ENCODE measurements at regions not wholly inside any gene's neighbourhood (a gene's known extent, or its start where the extent isn't known, plus 50 kb on each side); places are given as distances from the start of the nearest gene placed in this dataset.

DNA sequence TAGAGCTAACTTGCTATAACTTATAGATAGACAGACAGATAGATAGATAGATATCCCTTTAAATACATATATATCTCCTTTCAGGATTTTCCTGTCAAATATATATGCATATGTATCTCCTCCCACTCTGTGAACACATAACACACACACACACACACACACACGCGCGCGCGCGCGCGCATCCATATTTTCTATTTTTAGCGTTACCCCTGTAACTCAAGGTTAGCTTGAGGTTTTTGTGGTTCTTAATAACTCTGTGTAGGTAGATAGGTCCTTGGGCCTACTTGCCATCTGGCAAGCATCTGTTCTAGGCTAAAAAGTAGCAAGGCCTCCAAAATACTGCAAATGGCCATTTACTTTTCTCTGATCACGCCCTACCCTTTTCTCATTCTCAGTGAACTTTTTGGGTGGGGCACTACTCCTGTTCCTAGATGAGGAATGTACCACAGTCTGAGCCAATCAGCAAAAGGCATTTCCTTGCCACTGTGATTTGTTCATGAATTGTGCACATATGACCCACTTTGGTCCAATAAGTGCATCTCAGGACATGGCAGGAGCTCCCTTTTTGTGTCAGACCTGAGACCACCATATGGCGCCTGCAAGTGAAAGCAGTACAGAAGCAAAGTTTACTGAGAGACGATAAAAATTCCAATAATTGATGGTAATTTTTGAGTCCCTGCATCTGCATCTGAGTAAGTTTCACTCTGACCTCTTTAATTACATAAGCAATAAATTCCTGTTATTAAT is 740.5 kb upstream of the API5 start:
- H3K4me3 ChIP-seq (ENCODE audit: low read length) = no peak overlapping the region
- H3F3A ChIP-seq (ENCODE audit: insufficient read depth, low read length, poor library complexity, severe bottlenecking) = no peaks in the 10 kb centered on the region
- H3K27me3 ChIP-seq (ENCODE audit: insufficient read depth, low read depth, low read length) = no peaks in the 10 kb centered on the region
- H3K27ac ChIP-seq (ENCODE audit: low read length) = no peak overlapping the region
- H3K9ac ChIP-seq (ENCODE audit: low read length) = no peak overlapping the region
- no peak overlapping the region for H2AFZ ChIP-seq (ENCODE audit: low read depth, low read length)
- H3K4me2 ChIP-seq (ENCODE audit: low read length) = no peak overlapping the region
- H3K36me3 ChIP-seq (ENCODE audit: insufficient read depth, low read length) = no peaks in the 10 kb centered on the region
- TF ChIP-seq RAD21 (conservative IDR thresholded peaks at IDR 0.05) (no peak), MXI1 (conservative IDR thresholded peaks at IDR 0.05; ENCODE audit: poor library complexity, severe bottlenecking) (no peak), SMC3 (conservative IDR thresholded peaks at IDR 0.05; ENCODE audit: poor library complexity) (no peak), POLR2AphosphoS5 (IDR thresholded peaks at IDR 0.05) (no peak), EP300 (conservative IDR thresholded peaks at IDR 0.05; ENCODE audit: poor library complexity, severe bottlenecking) (no peak), EZH2 (IDR thresholded peaks at IDR 0.05; ENCODE audit: borderline replicate concordance, insufficient read depth, low read length, poor library complexity, severe bottlenecking) (no peak), TAF1 (IDR thresholded peaks at IDR 0.05; ENCODE audit: low read depth) (no peak)
- TF ChIP-seq, protein P1, sequence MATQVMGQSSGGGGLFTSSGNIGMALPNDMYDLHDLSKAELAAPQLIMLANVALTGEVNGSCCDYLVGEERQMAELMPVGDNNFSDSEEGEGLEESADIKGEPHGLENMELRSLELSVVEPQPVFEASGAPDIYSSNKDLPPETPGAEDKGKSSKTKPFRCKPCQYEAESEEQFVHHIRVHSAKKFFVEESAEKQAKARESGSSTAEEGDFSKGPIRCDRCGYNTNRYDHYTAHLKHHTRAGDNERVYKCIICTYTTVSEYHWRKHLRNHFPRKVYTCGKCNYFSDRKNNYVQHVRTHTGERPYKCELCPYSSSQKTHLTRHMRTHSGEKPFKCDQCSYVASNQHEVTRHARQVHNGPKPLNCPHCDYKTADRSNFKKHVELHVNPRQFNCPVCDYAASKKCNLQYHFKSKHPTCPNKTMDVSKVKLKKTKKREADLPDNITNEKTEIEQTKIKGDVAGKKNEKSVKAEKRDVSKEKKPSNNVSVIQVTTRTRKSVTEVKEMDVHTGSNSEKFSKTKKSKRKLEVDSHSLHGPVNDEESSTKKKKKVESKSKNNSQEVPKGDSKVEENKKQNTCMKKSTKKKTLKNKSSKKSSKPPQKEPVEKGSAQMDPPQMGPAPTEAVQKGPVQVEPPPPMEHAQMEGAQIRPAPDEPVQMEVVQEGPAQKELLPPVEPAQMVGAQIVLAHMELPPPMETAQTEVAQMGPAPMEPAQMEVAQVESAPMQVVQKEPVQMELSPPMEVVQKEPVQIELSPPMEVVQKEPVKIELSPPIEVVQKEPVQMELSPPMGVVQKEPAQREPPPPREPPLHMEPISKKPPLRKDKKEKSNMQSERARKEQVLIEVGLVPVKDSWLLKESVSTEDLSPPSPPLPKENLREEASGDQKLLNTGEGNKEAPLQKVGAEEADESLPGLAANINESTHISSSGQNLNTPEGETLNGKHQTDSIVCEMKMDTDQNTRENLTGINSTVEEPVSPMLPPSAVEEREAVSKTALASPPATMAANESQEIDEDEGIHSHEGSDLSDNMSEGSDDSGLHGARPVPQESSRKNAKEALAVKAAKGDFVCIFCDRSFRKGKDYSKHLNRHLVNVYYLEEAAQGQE (IDR thresholded peaks at IDR 0.05; ENCODE audit: borderline replicate concordance) = no peak
- TF ChIP-seq, protein P2, sequence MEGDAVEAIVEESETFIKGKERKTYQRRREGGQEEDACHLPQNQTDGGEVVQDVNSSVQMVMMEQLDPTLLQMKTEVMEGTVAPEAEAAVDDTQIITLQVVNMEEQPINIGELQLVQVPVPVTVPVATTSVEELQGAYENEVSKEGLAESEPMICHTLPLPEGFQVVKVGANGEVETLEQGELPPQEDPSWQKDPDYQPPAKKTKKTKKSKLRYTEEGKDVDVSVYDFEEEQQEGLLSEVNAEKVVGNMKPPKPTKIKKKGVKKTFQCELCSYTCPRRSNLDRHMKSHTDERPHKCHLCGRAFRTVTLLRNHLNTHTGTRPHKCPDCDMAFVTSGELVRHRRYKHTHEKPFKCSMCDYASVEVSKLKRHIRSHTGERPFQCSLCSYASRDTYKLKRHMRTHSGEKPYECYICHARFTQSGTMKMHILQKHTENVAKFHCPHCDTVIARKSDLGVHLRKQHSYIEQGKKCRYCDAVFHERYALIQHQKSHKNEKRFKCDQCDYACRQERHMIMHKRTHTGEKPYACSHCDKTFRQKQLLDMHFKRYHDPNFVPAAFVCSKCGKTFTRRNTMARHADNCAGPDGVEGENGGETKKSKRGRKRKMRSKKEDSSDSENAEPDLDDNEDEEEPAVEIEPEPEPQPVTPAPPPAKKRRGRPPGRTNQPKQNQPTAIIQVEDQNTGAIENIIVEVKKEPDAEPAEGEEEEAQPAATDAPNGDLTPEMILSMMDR (IDR thresholded peaks at IDR 0.05; ENCODE audit: poor library complexity, severe bottlenecking) = no peak
- no peaks in the 10 kb centered on the region for H3K9me2 ChIP-seq (ENCODE audit: insufficient read depth, low read length)
- no peaks in the 10 kb centered on the region for H4K20me1 ChIP-seq (ENCODE audit: insufficient read depth)
- no peaks in the 10 kb centered on the region for H3K79me2 ChIP-seq (replicated peaks; ENCODE audit: insufficient read depth, low read length)
- H3K9me3 ChIP-seq (ENCODE audit: low read length) = no peaks in the 10 kb centered on the region

DNA sequence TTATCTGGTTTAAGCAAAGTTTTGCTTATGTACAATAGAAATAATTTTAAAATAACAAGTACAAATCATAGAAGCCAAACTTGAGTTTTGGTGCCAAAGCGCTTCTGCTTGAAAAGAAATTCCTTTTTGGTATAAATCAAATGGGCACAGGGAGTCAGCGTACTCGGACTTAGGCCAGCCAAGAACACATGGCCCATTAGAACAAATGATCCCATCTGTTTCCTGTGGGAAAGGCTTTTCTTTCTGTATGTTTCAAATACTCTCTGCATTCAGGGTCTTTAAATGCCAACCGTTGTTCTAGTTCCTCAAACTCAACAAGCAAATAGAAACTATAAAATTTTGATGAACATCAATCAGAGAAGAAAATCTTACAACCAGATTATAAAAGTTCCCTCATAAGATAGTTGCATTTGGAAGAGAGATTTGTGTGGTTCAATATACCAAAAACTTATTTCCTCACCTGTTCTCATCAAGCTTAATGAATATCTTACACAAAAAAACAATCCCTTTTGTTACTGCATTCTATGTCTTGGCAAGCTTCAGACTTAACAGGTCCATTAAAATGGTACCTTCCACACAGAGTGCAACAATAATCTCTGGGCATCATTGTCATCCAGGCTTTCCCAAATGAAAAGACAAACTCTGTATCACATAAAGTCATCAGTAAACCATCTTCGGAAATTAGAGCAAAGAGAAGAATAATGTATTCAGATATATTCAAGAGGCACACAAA is 739.8 kb upstream of the API5 start:
- no peak overlapping the region for H3K9ac ChIP-seq (ENCODE audit: low read length)
- no peak overlapping the region for H3K27ac ChIP-seq (ENCODE audit: low read length)

More for the DNA sequence above, 739.8 kb upstream of the API5 start:
- Histone ChIP-seq H3K9me3 (ENCODE audit: low read length) (no peaks in the 10 kb centered on the region), H3K4me3 (ENCODE audit: low read length) (no peak overlapping the region), H2AFZ (ENCODE audit: low read depth, low read length) (no peak overlapping the region), H4K20me1 (ENCODE audit: insufficient read depth) (no peaks in the 10 kb centered on the region), H3K79me2 (replicated peaks; ENCODE audit: insufficient read depth, low read length) (no peaks in the 10 kb centered on the region), H3K27me3 (ENCODE audit: insufficient read depth, low read depth, low read length) (no peaks in the 10 kb centered on the region), H3K9me2 (ENCODE audit: insufficient read depth, low read length) (no peaks in the 10 kb centered on the region), H3F3A (ENCODE audit: insufficient read depth, low read length, poor library complexity, severe bottlenecking) (no peaks in the 10 kb centered on the region), H3K36me3 (ENCODE audit: insufficient read depth, low read length) (no peaks in the 10 kb centered on the region), H3K4me2 (ENCODE audit: low read length) (no peak overlapping the region)
- TF ChIP-seq SMC3 (conservative IDR thresholded peaks at IDR 0.05; ENCODE audit: poor library complexity) = no peak
- no peak for TF ChIP-seq TAF1 (IDR thresholded peaks at IDR 0.05; ENCODE audit: low read depth)
- no peak for TF ChIP-seq EZH2 (IDR thresholded peaks at IDR 0.05; ENCODE audit: borderline replicate concordance, insufficient read depth, low read length, poor library complexity, severe bottlenecking)
- TF ChIP-seq POLR2AphosphoS5 (IDR thresholded peaks at IDR 0.05) = no peak
- TF ChIP-seq MXI1 (conservative IDR thresholded peaks at IDR 0.05; ENCODE audit: poor library complexity, severe bottlenecking) = no peak
- TF ChIP-seq, protein P2 (IDR thresholded peaks at IDR 0.05; ENCODE audit: poor library complexity, severe bottlenecking) = no peak
- TF ChIP-seq, protein P1 (IDR thresholded peaks at IDR 0.05; ENCODE audit: borderline replicate concordance) = no peak
